SIG-M5 (cell line): ENCODE measurements at regions not wholly inside any gene's neighbourhood (a gene's known extent, or its start where the extent isn't known, plus 50 kb on each side); places are given as distances from the start of the nearest gene placed in this dataset.

Experiments
- DNase-seq: peaks from one replicate; lab custom pipeline; 2025; lab: John Stamatoyannopoulos, UW

GRCh38 chr2:217336694-217337093 lies 476.8 kb upstream of the TNP1 start:
- no peak for DNase-seq

GRCh38 chr2:217335341-217335966 lies 475.6 kb upstream of the TNP1 start:
- DNase-seq, result no peak

GRCh38 chr2:217334561-217334960 lies 474.7 kb upstream of the TNP1 start:
- no peak for DNase-seq

GRCh38 chr2:217332866-217333265 lies 473.0 kb upstream of the TNP1 start:
- no peak for DNase-seq

- DNase-seq, result no peak
Measured at GRCh38 chr2:217332417-217332791, 472.5 kb upstream of the TNP1 start.

- no peak for DNase-seq
Measured at GRCh38 chr2:217331523-217332416, 471.9 kb upstream of the TNP1 start.

GRCh38 chr2:217330647-217331046 lies 470.8 kb upstream of the TNP1 start:
- no peak for DNase-seq

- DNase-seq, result no peak
Measured at GRCh38 chr2:217329023-217329431, 469.2 kb upstream of the TNP1 start.

- DNase-seq, result no peak
Measured at GRCh38 chr2:217328622-217328978, 468.7 kb upstream of the TNP1 start.

- DNase-seq, result no peak
Measured at GRCh38 chr2:217327953-217328621, 468.2 kb upstream of the TNP1 start.

GRCh38 chr2:217326238-217327022 lies 466.6 kb upstream of the TNP1 start:
- DNase-seq, result no peak

GRCh38 chr2:217325816-217326215 lies 466.0 kb upstream of the TNP1 start:
- DNase-seq, result no peak

- DNase-seq, result no peak
Measured at GRCh38 chr2:217325251-217325650, 465.4 kb upstream of the TNP1 start.

GRCh38 chr2:217316743-217317142 lies 456.9 kb upstream of the TNP1 start:
- DNase-seq, result peak; percentile 69

- no peak for DNase-seq
Measured at GRCh38 chr2:217314021-217314460, 454.2 kb upstream of the TNP1 start.

- DNase-seq, result no peak
Measured at GRCh38 chr2:217313386-217313785, 453.5 kb upstream of the TNP1 start.

GRCh38 chr2:217309056-217309455 lies 449.2 kb upstream of the TNP1 start:
- DNase-seq, result no peak

- no peak for DNase-seq
Measured at GRCh38 chr2:217307023-217307422, 447.2 kb upstream of the TNP1 start.

GRCh38 chr2:217305882-217306281 lies 446.0 kb upstream of the TNP1 start:
- no peak for DNase-seq

- no peak for DNase-seq
Measured at GRCh38 chr2:217304582-217304981, 444.7 kb upstream of the TNP1 start.

GRCh38 chr2:217302856-217303255 lies 443.0 kb upstream of the TNP1 start:
- no peak for DNase-seq
